HG02981 (cell line): ENCODE measurements at regions not wholly inside any gene's neighbourhood (a gene's known extent, or its start where the extent isn't known, plus 50 kb on each side); places are given as distances from the start of the nearest gene placed in this dataset.

Experiments
- ATAC-seq: cut with Tn5 transposase; IDR thresholded peaks from one replicate; pipeline ENCODE4 v1.9.1; 2021; ENCODE audit warnings: mild to moderate bottlenecking, moderate library complexity; ENCODE audit not compliant: unreplicated experiment

DNA sequence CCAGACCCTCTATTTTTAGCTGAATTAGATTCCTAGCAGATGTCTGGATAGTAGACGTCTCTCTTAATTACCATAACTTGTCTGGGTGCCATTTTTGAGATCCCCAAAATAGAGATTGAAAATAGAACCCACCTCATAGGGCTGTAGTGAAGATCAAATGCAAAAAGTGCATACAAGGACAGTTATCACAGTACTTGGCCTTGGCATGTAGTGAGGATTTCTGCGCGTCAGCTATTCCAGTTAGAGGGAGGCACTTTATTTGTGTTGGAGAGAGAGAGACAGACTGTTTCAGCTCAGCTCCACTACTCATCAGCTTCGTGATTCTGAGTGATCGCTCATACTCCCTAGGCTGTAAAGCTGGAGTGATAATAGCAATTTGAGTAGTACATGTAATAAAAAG lies 59.6 kb upstream of the CDH13 start:
- no peak for ATAC-seq

DNA sequence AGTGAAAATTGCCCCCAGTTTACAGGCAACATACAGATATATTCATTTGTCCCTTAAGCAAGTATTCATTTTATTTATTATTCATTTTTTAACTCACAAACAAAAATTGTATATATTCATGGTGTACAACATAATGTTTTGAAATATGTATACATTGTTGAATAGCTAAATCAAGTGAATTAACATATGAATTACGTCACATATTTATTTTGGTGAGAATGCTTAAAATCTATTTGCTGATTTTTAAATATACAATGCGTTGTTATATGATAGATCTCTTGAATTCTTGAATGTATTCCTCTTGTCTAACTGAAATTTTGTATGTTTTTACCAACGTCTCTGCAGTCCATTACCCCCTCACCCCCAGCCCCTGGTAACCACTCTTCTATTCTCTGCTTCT lies 63.4 kb upstream of the CDH13 start:
- ATAC-seq, result no peak

DNA sequence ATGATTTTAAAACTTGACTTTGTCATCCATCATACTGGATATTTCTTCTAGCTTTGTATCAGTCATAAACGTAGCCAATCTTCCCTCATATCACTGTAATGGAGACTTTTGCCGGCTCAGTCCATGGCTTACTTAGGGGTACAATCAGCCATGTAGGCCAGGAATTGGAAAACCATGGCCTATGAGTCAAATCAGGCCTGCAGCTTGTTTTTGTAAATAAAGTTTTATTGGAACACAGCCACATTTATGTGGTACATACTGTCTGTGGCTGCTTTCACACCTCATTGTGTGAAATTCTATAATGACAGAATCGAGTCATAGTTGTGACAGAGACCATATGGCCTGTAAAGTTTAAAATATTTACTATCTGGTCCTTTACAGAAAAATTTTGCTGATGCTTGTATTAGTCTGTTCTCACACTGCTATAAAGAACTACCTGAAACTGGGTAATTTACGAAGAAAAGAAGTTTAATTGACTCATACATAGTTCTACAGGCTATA lies 64.5 kb upstream of the CDH13 start:
- no peak for ATAC-seq

DNA sequence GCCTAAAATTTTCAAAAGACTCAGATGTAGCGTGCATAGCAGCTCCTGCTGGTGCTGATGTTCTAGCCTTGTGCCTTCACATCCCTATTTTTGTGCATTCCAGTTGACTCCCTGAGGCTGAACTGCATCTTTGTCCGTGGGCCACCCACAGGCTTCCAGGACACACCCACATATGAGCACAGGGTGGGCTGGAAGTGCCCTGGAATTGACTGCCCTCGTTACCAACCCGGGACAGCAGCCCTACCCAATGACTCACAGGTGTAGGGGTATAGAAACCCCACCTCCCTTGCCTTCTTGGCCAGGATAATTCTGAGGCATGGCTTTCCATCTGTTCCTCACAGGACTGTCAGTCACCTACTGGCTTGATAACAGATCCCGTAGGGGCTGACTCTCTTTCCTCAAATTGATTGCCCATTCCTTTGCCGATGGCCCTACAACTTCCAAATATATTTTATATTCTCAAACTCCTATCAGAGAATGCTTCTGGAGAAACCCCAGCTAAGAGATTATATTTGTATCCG lies 65.9 kb upstream of the CDH13 start:
- no peak for ATAC-seq

DNA sequence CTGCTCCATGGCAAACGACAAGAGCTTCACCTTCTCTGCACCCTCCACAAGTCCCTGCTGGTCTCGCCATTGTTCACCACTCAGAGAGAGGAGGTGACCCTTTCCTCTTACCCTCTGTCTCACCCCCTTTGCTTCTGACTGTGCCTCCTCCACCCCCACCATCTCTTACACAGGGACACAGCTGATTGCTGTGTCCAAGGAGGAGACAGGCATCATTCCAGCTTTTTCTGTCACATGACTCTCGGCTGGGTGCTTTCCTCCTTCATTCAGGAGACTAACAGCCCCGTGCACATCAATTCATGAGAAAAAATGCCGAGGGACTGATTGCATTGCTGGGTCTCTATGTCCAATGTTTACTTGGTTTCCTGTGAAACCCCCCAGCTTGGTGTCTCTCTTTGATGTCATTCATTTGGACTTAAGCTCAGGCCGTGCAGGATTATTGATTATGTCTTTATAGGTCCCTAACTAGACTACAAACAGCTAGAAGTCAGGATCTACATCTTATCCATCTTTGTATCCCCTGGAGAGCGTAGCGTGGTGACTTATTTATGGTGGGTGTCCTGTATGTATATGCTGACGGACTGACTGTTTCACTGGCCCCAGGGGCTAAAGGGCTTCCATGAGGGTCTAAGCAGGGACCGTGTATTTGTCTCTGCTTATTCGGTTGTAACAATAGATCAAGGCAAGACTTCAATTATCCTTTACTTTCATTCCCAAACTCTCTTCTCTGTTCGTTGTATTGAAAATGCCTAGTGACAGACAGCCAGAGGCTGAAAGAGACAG lies 82.2 kb upstream of the CDH13 start:
- no peak for ATAC-seq

DNA sequence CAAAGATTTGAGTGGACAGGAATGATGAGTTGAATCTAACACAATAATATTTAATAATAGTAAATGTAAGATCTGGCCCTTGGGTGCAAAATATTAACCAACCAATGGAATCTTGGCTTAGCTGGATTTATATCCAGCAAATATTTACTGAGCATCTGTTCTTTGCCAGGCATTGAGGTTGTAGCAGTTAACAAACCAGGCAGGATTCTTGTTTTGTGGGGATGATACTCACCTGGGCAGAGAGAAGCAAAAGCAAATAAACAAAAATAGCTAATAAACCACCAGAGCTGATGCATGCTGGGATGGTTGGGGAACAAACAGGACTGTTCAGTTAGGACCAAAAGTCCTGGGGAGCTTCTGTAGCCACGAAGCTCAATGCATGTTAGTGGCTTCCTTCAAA lies 84.1 kb upstream of the CDH13 start:
- no peak for ATAC-seq

DNA sequence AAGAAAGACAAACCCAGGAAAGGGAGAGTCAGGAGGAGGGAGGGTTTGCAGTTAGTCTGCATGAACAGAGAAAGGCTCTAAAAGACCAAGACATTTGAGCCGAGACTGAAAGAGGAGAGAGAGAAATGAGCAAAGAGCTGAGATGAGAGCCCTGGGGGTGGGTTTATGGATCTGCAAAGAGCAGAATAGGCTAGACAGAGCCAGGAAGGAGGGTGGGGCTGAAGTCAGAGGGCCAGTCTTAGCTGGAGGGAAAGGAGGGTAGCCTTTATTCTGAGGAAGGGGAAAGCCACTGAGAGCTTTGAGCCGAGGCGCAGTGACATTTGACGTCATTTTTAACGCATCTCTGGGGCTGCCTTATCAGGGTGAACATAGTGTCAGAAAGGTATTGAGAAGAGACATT lies 85.7 kb upstream of the CDH13 start:
- no peak for ATAC-seq

DNA sequence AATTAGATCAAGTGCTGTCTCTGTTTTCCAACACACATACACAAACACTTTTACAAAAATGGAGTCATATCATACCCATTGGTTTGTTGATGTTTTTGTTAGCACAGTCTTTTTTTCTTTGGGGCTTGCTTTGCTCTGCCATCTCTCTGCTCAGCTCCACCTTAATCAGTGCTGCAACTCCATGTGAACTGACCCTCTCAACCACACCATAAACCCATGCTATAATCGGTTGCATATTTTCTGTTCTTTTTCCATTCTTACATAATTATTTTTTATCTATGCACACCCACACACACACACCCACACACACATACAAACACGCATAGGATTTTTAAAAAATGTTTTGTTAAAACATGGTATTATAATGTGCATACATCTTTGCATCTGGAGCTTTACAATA lies 91.0 kb upstream of the CDH13 start:
- no peak for ATAC-seq

DNA sequence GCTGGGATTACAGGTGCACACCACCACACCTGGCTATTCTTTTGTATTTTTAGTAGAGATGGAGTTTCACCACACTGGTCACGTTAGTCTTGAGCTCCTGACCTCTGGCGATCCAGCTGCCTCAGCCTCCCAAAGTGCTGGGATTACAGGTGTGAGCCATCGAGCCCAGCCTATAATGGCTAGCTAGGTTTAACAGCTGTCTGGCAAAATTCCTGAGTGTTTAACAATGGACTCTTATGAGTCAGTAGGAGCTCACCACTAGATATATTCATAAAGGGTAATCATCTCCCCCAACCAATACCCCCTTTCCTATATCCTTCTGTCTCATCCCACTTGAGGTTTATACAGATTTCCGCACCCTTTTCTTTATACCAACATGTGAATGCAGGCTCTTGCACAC lies 91.5 kb upstream of the CDH13 start:
- ATAC-seq, result no peak

DNA sequence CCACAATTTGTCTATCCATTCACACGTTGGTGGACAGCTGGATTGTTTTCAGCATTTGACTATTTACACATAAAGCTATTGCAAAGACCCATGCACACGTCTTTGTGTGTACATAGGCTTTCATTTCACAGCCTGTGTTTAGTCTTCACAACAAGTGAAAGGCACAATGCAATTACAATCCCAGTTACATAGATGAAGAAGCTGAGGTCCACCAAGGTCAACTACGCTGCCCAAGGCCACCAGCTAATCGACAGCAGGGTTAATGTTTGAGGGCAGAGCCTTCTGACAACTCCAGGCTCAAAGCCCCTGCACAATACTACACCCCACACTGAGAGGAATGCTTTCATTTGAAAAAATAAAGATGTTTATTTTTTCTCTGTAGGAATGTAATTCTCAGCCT lies 93.6 kb upstream of the CDH13 start:
- no peak for ATAC-seq

DNA sequence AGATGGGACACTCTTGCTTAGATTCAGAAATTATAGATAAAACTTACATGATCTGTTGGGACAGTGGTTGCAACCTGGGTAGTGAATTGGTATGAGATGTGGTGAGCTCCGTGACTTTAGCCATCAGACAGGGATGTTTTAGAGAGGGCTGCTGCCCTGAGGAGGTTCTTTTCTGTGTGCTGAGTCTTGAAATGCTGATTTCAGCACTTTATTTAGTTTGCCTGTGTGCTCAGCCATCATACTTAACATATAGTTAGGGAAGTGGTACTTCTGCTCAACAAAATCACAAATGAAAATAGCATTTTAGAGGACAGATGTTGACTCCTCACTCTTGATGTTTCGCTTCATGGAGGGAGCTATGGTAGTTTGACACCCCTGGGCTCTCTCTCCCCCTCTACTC lies 95.9 kb upstream of the CDH13 start:
- ATAC-seq, result no peak

DNA sequence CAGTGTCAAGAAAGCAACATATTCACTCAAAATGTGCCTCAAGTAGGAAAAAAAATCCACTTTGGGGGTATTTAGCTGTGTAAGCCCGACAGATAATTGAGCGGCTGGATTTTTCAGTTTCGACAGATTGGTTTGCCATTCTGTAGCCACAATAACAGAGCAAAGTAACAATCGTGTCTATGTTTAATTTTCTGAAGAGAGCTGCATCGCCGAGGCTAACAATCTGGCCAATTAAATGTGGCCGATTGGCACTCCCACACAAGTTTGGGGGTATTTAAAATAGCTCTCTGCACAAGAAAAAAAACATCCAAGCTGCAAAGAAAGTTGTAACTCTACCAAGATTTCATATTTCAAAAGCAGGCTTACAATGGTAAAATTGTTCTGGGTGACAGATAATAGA lies 99.7 kb upstream of the CDH13 start:
- no peak for ATAC-seq

DNA sequence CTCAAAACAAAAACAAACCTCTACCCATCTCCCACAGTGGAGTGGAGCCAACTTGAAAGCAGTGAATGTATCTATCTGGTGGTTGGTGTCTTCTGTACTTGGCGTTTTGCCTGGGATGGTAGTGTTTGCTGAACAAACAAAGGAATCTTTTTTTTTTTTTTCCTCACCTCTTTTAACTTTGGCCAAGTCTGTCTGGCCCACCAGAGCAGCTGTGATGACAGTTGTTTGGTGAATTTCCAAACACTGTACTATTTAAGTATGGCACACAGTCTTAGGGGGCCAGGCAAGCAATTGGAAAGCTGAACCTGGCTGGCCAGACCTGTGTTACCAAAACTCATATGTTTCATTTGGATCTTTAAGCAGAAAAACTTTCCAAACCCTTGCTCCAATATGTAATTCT lies 101.8 kb upstream of the CDH13 start:
- ATAC-seq, result no peak

DNA sequence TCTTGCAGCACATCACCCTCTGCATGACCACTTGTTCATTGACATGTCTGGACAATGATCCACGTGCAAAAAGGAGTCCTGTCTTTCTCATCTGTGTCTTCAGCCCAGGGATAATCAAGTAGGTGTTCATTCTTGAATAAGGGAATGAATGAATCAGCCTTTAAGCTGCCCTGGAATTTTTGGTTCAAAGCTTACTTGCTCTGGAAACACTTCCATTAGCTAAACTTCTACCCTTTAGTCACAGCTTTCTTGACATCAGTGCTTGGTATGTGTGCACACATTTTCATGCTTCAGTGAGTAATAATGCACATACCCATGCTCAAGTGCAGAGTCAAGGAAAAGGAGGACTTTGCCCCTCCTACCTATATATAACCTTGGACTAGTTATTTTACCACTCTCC lies 103.0 kb upstream of the CDH13 start:
- ATAC-seq, result no peak

DNA sequence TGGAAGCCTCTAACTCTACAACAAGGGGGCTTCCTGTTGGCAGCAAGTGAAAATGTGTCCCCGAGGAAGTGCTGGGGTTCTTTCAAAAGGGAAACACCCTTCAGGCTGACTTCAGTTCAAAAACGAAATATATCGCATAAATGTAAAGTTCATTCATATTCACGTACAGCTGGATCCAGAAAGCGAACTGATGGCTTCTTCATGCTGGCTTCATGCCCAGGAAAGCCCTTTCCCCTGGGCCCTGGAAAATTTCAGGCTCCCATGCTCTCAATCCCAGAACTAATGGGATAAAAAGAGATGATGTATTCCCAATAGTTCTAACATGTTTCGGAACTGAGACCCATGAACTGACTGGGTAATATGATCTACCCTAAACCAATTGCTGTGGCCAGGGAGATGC lies 104.7 kb upstream of the CDH13 start:
- no peak for ATAC-seq

DNA sequence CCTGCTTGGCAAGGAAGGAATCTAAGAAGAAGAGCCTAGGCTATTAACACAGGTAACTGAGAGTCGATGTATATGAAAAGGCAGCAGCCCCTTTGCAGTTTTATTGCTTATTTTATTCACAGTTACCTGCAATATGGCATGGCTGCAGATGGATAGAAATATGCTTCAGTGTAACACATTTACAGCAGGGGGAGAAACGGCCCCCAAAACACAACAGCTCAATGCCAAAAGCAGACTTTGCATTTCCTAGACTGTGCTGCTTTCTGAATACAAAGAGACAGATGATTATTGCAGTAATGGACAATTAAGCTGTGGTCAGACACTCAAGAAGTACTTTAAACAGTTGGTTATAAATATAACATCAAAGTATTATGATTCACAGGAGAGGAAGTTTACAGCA lies 108.0 kb upstream of the CDH13 start:
- no peak for ATAC-seq

DNA sequence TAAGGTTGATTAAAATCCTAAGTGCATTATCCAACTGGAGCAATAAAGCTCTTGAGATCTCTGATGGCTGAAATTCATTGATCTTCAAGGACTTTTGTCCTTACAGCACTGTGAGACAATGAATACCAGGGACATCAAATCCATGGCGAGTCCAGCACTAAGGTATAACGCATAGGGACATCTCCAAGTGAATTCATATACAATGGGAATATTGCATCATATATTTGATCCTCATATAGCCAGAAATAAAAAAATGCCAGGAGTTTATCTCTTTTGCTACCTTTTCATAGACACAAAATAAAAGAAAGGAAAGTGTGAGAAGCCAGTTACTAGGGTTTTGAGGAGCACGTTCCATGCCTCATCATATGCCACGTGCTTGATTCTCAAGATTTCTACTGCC lies 112.5 kb upstream of the CDH13 start:
- no peak for ATAC-seq

DNA sequence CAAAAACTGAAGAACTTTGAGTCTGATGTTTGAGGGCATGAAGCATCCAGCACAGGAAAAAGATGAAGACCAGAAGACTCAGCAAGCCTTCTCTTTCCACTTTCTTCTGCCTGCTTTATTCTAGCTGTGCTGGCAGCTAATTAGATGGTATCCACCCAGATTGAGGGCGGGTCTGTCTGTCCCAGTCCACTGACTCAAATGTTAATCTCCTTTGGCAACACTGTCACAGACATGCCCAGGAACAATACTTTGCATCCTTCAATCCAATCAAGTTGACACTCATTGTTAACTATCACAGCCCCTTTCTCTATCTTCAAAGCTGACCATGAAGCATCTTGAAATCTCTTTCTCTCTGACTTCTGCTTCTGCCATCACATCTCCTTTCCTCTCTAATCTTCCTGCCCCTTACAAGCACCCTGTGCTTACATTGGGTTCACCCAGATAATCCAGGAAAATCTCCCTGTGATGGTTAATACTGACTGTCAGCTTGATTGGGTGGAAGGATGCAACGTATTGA lies 115.9 kb upstream of the CDH13 start:
- no peak for ATAC-seq

DNA sequence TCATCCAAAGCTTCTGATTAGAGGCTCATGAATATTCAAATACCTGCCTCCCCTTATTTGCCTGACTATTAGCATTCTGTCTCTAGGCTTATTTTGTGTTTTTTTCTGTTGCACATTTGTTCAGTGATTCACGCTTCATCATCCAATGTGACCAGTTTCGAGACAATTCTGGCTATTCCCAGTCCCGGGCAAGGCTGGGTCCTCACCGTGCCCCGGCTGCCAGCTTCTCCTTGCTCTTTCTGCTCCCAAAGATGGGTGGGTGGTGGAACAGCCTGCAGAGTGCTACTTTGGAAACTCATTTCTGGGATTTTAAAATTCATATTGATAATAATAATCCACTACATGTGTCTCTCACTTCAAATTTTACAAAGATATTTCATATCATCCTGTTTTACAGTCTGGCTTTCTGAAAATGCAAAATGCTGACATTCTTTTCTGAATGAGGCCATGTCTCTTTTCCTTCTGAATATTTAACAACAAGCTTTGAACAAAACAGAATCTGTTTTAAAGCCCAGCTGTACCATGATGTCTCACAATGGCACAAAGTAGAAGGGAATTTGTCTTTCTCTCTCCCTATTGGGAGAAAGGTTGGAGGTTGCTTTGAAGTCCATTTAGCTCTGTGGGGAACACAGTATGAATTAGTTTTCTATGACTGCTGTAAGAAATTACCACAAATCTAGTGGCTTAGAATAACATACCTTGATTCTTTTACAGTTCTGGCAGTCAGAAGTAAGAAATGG lies 116.9 kb upstream of the CDH13 start:
- ATAC-seq, result no peak

DNA sequence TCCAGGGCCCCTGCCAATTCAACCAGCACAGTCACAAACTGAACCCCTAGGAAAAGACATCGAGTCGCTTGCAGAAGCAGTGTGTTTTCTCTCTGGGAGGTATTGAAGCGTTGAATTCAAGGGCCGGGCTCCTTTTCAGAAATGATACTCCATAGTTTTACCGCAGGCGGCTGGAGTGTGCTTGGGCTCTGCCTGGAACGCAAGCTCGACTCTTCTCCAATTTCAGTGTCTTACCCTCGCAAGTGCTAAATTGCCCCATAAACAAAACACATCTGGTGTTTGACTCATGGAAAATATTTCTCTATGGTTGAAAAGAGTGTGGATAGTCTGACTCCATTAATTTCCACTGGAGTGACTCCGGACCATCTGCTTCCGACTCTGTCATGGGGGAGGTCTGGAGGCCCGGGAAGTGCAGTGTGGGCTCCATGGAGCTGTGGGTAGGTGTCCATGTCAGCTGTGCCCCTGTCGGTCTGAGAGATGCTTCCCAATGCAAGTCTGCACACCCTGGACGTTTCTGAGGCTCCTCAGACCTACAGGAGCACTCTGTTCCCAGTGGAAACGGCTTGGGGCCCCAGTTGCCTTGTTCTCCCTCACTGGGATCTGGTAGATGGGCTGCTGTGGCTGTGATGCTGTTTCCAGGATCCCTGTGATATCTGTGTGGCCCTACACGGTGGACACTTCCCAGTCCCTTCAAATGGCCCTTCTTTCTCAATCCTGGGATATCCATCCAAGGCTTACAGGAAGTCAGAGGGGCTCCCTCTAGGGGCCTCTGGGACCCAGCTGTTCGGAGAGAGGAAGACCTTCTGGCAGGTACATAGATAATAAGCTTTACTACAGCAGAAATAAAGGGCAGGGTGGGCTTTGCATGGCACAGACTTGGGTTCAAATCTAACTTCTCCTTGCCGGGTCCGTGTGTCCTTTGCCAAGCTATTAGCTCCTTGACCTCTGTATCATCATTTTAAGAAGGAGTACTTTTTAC lies 119.8 kb upstream of the CDH13 start:
- no peak for ATAC-seq

DNA sequence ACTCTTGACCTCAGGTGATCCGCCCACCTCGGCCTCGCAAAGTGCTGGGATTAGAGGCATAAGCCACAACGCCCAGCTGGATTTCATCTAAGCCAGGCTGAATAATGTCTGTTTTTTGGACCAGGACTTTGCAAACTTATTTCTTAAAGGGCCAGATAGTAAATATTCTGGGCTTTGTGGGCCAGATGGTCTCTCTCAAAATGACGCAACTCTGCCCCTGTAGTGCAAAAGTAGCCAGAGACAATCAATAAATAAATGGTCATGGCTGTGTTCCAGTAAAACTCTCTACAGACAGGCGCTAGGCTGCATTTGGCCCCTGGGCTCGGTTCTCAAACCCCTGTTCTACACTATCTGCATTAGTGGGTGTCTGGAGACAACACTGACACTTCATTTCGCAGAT lies 121.9 kb upstream of the CDH13 start:
- no peak for ATAC-seq
